Ishikawa (cell line): ENCODE measurements at regions not wholly inside any gene's neighbourhood (a gene's known extent, or its start where the extent isn't known, plus 50 kb on each side); places are given as distances from the start of the nearest gene placed in this dataset.

ENCODE experiments used
- CEBPB ChIP-seq: IDR thresholded peaks from 2 replicates; pipeline ENCODE4 v1.6.1; 2012
- CREB1 ChIP-seq: IDR thresholded peaks from 2 replicates; pipeline ENCODE4 v1.6.1; 2012; ENCODE audit warnings: low read depth
- EGR1 ChIP-seq: IDR thresholded peaks from 2 replicates; pipeline ENCODE4 v1.6.1; 2012
- EP300 ChIP-seq: IDR thresholded peaks from 2 replicates; pipeline ENCODE4 v1.6.1; 2012; ENCODE audit warnings: borderline replicate concordance
- FOXM1 ChIP-seq: IDR thresholded peaks from 2 replicates; pipeline ENCODE4 v1.6.1; 2012; ENCODE audit warnings: low read depth, borderline replicate concordance
- MAX ChIP-seq: IDR thresholded peaks from 2 replicates; pipeline ENCODE4 v1.6.1; 2012
- NFIC ChIP-seq: IDR thresholded peaks from 2 replicates; pipeline ENCODE4 v1.6.1; 2012
- RAD21 ChIP-seq: IDR thresholded peaks from 2 replicates; pipeline ENCODE4 v1.6.1; 2012; ENCODE audit warnings: low read depth
- TAF1 ChIP-seq: IDR thresholded peaks from 2 replicates; pipeline ENCODE4 v1.6.1; 2012; ENCODE audit warnings: low read depth, mild to moderate bottlenecking
- TCF12 ChIP-seq: IDR thresholded peaks from 2 replicates; pipeline ENCODE4 v1.6.1; 2012; ENCODE audit warnings: low read depth
- TEAD4 ChIP-seq: IDR thresholded peaks from 2 replicates; pipeline ENCODE4 v1.6.1; 2012
- USF1 ChIP-seq: IDR thresholded peaks from 2 replicates; pipeline ENCODE4 v1.6.1; 2012
- YY1 ChIP-seq: IDR thresholded peaks from 2 replicates; pipeline ENCODE4 v1.6.1; 2012; ENCODE audit warnings: low read depth
- ZBTB7A ChIP-seq: IDR thresholded peaks from 2 replicates; pipeline ENCODE4 v1.6.1; 2012; ENCODE audit warnings: low read depth
- TF ChIP-seq, protein P1 (sequence below): IDR thresholded peaks from 2 replicates; pipeline ENCODE4 v1.6.1; 2012; ENCODE audit warnings: low read depth, mild to moderate bottlenecking

- TF ChIP-seq NFIC: no peak
- TF ChIP-seq TAF1: no peak
- TF ChIP-seq YY1: no peak
- TF ChIP-seq, protein P1, sequence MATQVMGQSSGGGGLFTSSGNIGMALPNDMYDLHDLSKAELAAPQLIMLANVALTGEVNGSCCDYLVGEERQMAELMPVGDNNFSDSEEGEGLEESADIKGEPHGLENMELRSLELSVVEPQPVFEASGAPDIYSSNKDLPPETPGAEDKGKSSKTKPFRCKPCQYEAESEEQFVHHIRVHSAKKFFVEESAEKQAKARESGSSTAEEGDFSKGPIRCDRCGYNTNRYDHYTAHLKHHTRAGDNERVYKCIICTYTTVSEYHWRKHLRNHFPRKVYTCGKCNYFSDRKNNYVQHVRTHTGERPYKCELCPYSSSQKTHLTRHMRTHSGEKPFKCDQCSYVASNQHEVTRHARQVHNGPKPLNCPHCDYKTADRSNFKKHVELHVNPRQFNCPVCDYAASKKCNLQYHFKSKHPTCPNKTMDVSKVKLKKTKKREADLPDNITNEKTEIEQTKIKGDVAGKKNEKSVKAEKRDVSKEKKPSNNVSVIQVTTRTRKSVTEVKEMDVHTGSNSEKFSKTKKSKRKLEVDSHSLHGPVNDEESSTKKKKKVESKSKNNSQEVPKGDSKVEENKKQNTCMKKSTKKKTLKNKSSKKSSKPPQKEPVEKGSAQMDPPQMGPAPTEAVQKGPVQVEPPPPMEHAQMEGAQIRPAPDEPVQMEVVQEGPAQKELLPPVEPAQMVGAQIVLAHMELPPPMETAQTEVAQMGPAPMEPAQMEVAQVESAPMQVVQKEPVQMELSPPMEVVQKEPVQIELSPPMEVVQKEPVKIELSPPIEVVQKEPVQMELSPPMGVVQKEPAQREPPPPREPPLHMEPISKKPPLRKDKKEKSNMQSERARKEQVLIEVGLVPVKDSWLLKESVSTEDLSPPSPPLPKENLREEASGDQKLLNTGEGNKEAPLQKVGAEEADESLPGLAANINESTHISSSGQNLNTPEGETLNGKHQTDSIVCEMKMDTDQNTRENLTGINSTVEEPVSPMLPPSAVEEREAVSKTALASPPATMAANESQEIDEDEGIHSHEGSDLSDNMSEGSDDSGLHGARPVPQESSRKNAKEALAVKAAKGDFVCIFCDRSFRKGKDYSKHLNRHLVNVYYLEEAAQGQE: no peak
- no peak for TF ChIP-seq EP300
- no peak for TF ChIP-seq RAD21
- no peak for TF ChIP-seq USF1
- TF ChIP-seq TCF12: no peak
Measured at GRCh38 chr13:99056381-99057014, 78.6 kb upstream of the DOCK9 start.

DNA sequence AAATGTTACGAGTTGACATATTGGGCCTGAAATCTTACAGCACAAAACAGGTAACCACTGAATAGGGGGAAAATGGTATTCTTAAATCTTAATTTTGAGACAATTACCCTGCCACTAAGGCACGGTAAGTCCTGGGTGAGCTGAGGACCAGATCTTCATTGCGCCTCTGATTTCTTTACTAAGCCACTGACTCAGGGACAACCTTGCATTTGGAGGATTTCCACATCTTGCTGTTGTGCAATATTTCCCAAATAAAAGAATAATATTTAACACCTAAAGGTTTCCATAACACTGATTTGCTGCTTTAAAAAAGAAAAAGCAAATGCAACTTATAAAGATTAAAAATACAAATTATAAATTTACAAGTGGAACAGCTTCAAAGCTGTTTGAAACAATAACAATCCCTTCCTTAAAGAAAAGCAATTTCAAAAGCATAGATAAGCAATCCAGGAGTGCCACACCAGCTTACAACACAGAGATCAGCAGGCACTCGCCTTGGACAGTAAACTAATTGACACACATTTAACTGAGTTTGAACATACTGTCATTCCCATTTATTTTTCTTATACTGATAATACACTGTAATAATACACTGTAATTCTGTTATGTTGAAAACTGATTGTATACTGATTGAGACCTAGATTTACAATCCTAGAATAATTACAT is 79.6 kb upstream of the DOCK9 start:
- TF ChIP-seq YY1 (no peak), ZBTB7A (no peak), CREB1 (no peak), MAX (no peak), USF1 (no peak), NFIC (no peak), FOXM1 (no peak), TCF12 (no peak), EP300 (no peak), RAD21 (no peak), CEBPB (no peak), TAF1 (no peak), TEAD4 (no peak)
- TF ChIP-seq, protein P1: no peak

DNA sequence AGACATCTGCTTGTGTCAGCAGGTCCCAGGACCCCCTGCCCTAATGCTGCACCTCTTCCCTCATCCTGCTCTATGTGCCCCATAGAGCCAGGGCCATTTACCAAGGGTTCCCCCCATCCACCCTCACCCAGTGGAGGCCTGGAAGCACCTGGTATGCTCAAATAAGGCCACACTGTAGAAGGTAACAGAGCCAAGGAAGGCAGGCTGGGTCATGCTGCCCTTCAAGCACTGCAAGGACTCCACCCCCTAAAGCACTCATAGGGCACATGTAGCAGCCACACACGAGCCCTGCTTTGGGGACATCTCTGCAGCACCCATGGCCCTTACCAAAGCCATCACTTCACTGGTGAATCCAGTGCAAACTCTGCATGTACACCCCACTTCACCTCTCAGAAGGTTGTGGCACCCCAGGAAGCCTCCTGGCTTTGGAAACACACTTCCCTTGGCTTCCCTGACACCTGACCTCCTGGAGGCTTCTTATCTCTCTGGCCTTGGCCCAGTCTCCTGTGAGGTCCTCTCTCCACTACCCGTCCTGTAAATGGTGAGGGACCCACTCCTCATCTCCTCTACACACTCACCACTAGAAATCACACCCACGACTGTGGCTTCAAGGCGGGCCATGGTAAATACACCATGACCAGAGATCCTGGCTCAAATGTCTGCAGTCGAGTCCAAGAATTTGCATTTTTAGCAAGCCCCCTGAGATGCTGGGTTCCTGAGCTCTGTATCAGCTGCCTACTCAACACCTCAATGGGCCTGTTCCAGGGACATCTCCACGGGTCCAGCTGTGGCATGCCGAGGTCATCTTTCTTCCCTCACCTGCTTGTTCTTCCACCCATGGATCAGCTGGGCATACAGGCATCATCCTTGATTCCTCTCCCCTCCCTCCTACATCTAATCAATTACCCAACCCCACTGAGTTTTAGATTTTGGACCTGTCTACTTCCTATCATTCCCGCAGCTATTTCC is 80.9 kb upstream of the DOCK9 start:
- TF ChIP-seq NFIC (no peak), CEBPB (no peak), USF1 (no peak)

- TF ChIP-seq EP300 (no peak), USF1 (no peak), MAX (no peak), CEBPB (no peak)
Measured at GRCh38 chr13:99059498-99060075, 81.7 kb upstream of the DOCK9 start.

DNA sequence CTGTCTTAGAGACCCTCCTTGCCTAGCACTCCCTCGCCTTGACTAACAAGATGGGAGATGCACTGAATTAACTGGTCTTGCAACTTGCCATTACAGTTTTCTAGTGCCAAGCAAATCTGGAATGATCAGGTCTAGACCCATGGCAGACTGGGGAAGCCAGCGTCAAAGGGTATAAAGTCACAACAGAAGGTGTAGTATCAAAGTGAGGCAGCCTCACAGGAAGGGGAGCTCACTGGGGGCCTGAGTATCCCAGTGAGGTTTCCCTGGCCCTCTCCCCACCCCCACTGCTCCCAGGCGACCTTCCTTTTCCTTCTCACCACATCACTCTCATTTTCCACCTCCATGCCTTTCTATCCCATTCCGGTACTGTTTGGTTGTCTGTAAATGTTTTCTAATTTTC is 83.5 kb upstream of the DOCK9 start:
- TF ChIP-seq TCF12 (no peak), USF1 (no peak), EGR1 (no peak)
